Sigmoid colon (tissue), 6 donors: ENCODE measurements at regions not wholly inside any gene's neighbourhood (a gene's known extent, or its start where the extent isn't known, plus 50 kb on each side); places are given as distances from the start of the nearest gene placed in this dataset.

Source experiments
- DNase-seq: peaks from one replicate; pipeline ENCODE4 v3.0.0-alpha.2; 2019
- H3K27ac ChIP-seq, 4 donors: fragments of 200-600 bp; sonication (generic); one replicate each; pipeline ENCODE4 v1.5.1; 2016 to 2019; ENCODE audit warnings: mild to moderate bottlenecking in 1 of 4
- H3K27me3 ChIP-seq, 3 donors: fragments of 200-600 bp; sonication (generic); one replicate each; pipeline ENCODE4 v1.5.1; 2019; ENCODE audit warnings: mild to moderate bottlenecking in 1 of 3
- H3K36me3 ChIP-seq, 4 donors: fragments of 200-600 bp; sonication (generic); one replicate each; pipeline ENCODE4 v1.5.1; 2016 to 2019
- H3K4me1 ChIP-seq, 4 donors: fragments of 200-600 bp; sonication (generic); one replicate each; pipeline ENCODE4 v1.5.1; 2017 to 2019
- H3K4me3 ChIP-seq, 4 donors: fragments of 200-600 bp; sonication (generic); one replicate each; pipeline ENCODE4 v1.5.1; 2017 to 2019; ENCODE audit warnings: mild to moderate bottlenecking in 2 of 4, moderate library complexity in 1 of 4
- H3K9me3 ChIP-seq, 4 donors: fragments of 200-600 bp in 3 of 4; sonication (generic) in 3 of 4; one replicate each; pipeline versions ENCODE4 v1.5.1 to v1.6.1; 2013 to 2019
- CTCF ChIP-seq, 4 experiments: fragments of 450-650 bp in 3 of 4; fragments of 200-600 bp in 1 of 4; IDR thresholded peaks; one replicate each; pipeline ENCODE4 v1.5.1; 2016 to 2019; ENCODE audit warnings: antibody characterized with exemption in 4 of 4, mild to moderate bottlenecking in 3 of 4, moderate library complexity in 2 of 4
- EP300 ChIP-seq, 4 donors: sonication (generic); formaldehyde crosslinking; IDR thresholded peaks; one replicate each; pipeline ENCODE4 v1.6.1; 2017; ENCODE audit warnings: antibody characterized with exemption in 4 of 4
- POLR2A ChIP-seq, 2 donors: fragments of 450-650 bp; IDR thresholded peaks; one replicate each; pipeline ENCODE4 v1.6.1; 2016; ENCODE audit warnings: antibody characterized with exemption in 2 of 2, mild to moderate bottlenecking in 2 of 2, moderate library complexity in 2 of 2
- POLR2AphosphoS5 ChIP-seq, 4 donors: sonication (generic); formaldehyde crosslinking; IDR thresholded peaks; one replicate each; pipeline ENCODE4 v1.6.1; 2017; ENCODE audit warnings: antibody characterized with exemption in 4 of 4
- WGBS, 2 donors: extraction: QIAGEN DNeasy Blood & Tissue Kit; methylation state at CpG; one replicate each; pipeline ENCODE4 v1.1.7; 2013; 5-methylcytosine and 5-hydroxymethylcytosine counted together
- intact Hi-C: fragments of 100-400 bp; cut with DNase I; formaldehyde crosslinking; loops from one replicate; pipeline ENCODE4 v1.15.1; 2023
- donor health status: healthy with polysubstance abuse.
- donor health status: healthy.

DNA sequence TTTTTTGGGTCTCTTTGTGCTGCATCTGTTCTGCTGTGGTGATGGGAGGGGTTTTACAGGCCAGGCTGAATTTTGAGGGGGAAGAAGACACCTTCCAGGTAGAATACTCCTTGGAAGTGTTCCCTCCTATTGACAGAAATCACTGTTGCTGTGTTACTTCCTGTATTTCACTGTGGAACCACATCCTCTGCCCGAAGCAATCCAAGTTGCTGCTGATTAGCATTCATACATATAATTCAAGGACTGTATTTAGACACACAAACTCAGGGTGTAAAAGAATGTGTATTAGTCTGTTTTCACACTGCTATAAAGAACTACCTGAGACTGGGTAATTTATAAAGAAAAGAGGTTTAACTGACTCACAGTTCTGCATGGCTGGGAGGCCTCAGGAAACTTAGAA, 50.6 kb upstream of the TMEM244 start:
- Histone ChIP-seq H3K9me3 (no peaks in the 10 kb centered on the region), H3K4me1 (no peaks in the 10 kb centered on the region), H3K27me3 (no peaks in the 10 kb centered on the region), H3K36me3 (no peaks in the 10 kb centered on the region), H3K4me3 (no peak overlapping the region), H3K27ac (no peak overlapping the region)
- 40 to 58% methylated on average over 1 of the region's 1 CpG for WGBS, 2 donors
- DNase-seq = no peak
- intact Hi-C loops = no loop called here
- TF ChIP-seq CTCF (IDR thresholded peaks at IDR 0.05) = no peak
- TF ChIP-seq POLR2AphosphoS5 (IDR thresholded peaks at IDR 0.05) = no peak
- no peak for TF ChIP-seq EP300 (IDR thresholded peaks at IDR 0.05)
- no peak for TF ChIP-seq POLR2A (IDR thresholded peaks at IDR 0.05)
